ENCODE measurements at regions not wholly inside any gene's neighbourhood (a gene's known extent, or its start where the extent isn't known, plus 50 kb on each side); places are given as distances from the start of the nearest gene placed in this dataset.
"Not testable (repeated sequence)": the region's sequence is repeated elsewhere in the genome, so short reads cannot be mapped to it uniquely, and the experiment has no call there.

DNA sequence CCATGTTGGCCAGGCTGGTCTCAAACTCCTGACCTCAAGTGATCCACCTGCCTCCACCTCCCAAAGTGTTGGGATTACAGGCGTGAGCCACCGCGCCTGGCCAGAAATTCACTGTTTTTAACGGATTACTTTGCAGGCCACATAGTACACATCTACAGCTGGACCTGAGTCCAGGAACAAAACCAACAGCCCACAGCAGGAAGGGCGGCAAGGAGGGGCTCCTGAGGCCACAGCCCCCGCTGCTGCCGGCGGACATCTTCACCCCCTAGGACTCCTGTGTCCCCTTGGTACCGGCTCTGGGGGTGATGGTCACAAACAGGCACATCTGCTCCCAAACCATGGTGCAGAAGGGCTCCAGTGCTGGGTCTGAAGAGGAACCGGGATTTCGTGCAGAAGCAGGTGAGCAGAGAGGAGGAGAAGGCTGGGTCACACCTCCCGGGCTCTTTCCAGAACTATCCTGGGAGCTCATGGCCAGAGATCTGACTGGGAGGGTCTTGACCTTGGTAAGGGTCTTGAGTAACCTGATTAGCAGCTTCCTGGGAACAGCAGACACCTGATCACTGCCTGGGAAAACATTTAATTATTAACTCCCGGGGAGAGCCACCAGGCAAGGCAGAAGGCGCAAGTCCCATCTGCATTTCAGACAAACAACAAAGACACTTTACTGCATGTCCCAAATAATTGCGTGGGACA, 99.9 kb downstream of the SHANK2 start:
- DNase-seq (ENCODE audit: low read depth): not testable (repeated sequence)

DNA sequence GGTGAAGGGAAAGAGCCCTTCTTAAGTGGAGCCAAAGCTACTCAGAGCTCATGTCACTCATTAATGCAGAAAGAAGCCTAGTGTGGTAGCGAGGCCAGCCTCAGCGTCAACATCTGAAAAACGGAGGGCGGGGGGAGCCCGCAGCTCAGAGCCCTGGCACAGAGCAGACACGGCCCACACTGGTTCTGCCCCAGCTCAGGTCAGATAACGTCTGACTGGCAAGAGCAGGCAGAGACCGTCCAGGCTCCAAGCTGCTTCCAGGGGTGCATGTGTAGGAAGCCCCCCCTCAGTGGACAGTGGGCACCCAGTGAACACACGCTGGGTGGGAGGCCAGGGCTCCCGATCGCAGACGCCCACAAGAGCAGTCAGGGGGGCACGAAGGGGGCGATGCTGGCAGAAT, 100.8 kb downstream of the SHANK2 start:
- DNase-seq (ENCODE audit: low read depth): no peak

- no peak for DNase-seq (ENCODE audit: low read depth)
Measured at GRCh38 chr11:71150859-71151258, 101.5 kb downstream of the SHANK2 start.

- DNase-seq (ENCODE audit: low read depth): no peak
Measured at GRCh38 chr11:71148716-71149115, 103.7 kb downstream of the SHANK2 start.

DNA sequence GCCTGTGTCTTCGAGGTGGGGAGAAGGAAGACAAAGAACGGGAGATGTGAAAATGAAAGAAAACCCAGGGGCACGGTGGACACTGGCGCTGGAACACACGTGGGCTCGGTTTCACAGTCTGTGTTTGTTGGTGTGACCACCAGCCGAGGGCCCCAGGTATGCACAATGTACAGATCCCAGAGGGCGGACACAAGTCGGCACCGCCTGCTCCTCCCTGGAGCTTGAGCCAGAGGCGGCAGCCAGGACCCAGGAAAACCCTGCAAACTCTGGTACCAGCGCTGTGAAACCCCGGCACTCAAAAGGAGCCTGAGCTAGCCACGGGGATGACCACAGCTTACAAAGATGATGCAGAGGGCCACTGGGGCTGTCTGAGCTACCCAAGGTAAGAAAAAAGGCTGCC, 105.0 kb downstream of the SHANK2 start:
- DNase-seq (ENCODE audit: low read depth): no peak

DNA sequence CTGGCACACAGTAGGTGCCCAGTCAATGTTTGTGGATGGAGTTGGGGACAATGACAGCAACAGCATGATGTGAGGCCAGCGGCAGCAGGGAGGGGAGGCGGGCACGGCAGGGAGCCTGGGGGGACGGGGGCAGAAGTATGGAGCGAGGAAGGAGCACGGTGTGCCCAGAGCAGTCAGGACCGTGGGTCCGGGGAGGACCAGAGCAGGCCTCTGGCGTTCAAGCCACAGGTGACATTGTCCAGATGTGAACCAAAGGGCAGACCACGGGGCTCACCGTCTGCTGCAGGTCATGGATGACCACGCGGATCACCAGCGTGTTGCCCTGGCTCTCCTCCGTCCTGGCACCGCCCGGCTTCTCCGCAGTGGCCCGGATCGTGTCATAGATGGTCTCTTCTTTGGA, 105.5 kb downstream of the SHANK2 start:
- no peak for DNase-seq (ENCODE audit: low read depth)

- DNase-seq (ENCODE audit: low read depth): no peak
Measured at GRCh38 chr11:71145988-71146824, 106.2 kb downstream of the SHANK2 start.

DNA sequence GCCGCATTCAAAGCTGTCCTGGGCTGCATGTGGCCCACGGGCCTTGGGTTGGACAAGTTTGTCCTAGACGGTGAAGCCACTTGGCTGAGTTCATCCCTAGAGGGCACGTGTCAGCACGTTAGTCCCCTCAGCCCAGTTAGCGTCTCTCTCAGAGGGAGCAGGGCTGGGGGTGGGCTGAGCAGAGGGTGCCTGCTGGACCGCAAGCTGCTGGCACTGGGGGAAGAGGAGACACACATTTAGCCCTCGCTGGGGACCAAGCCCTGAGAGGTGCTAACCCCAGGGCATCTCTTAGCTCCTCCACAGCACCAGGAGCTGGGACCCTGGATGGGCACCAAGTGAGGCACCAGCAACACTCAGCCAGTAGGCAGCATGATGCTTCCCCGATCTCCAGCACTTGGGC, 107.0 kb downstream of the SHANK2 start:
- DNase-seq (ENCODE audit: low read depth): no peak

DNA sequence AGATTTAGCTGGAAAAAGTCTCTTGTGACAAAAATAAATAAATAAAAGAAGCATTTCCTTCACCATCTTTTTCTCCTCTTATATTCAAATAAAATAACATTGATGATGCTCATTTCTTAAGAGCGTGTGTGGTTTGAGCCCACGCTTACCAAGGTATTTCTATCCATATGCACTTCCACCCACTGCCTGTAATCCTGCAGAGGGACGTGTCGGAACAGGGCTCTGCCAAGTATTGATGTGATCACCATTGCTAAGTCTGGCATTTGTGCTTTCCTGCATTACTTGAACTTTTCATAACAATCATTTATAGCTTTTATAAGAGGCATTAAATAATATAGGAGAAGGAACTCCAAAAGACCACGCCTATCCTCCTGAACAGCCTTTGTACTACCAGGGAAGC, 107.6 kb downstream of the SHANK2 start:
- no peak for DNase-seq (ENCODE audit: low read depth)

DNA sequence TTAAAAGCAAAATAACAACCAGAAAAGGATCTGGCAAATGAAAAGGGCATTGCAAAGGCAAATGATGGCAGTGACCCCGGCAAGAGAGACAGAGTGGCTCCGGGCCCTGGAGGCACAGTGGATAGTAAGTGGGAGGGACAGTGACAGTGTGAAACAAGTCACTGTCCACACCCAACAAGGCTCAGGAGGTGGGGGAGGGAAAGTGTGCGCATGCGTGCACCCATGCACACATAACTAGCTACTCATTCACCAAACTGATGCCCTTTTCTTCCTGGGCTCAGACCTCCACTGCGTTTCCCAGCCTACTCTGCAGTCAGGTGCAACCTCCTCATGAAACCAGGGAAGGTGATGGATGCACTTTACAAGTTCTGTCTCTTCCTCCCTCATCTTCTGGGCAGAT, 108.4 kb downstream of the SHANK2 start:
- DNase-seq (ENCODE audit: low read depth): no peak

- DNase-seq (ENCODE audit: low read depth): no peak
Measured at GRCh38 chr11:71140206-71140919, 112.0 kb downstream of the SHANK2 start.

DNA sequence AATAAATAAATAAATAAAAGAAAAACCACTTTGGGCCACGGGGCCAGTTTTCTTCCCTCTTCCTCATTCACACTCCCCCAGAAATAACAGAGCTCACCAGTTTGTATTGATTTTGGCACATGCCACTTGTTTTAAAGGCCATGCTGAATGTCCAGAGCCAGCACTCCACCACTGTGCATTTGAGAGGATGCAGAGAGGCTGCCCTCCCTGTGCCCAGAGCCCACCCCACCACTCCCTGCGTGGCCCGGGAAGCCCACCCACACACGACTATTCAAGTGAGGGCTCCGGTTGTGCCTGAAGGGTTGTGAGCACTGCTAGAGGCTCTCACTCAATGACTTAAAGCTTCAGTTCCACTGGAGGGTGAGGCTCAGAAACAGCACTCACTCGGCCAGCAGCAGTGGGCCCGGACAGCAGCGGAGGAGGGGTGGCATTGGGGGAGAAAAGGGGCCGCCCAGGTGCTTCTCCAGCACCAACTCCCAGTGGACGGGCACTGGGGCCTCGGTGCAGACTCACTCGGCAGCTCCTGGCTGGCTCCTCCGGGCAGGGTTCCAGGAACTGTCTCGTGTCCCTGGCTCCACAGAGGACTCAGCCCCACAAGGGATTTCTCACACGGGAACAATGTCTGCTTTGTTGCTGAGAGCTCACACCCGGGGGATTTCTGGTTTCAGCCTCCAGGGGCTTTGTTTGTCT, 112.7 kb downstream of the SHANK2 start:
- DNase-seq (ENCODE audit: low read depth): no peak

DNA sequence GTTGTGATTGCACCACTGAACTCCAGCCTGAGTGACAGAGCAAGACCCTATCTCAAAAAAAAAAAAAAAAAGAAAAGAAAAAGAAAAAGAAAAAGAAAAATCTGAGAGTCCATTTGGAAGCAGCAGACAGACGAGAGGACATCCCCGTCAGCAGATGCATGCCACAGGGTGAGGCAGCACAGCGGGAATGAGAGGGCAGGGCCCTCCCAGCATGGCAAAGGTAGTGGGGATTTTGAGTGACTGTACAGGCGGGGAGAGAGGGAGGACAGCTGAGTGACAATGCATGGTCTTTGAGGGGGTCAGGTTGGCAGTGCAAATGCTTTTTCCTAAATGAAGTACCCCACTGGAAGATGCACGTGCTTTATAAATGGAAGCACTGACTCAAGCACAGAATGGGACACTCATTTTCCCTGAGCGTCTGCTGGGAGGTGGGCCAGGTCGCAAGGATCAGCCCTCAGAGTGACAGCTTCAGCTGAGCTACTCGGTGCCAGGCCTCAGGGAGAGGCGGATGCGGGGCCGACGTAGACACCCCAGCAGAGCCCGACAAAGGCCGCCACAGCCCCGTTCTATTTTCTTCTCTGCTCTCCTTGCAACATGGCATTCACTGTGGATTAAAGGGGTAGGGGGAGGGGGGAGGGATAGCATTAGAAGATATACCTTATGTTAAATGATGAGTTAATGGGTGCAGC, 113.5 kb downstream of the SHANK2 start:
- DNase-seq (ENCODE audit: low read depth): no peak

- no peak for DNase-seq (ENCODE audit: low read depth)
Measured at GRCh38 chr11:71137376-71137775, 115.0 kb downstream of the SHANK2 start.

- DNase-seq (ENCODE audit: low read depth): no peak
Measured at GRCh38 chr11:71136095-71136845, 116.1 kb downstream of the SHANK2 start.

GRCh38 chr11:71135112-71135511, 117.3 kb downstream of the SHANK2 start:
- no peak for DNase-seq (ENCODE audit: low read depth)

GRCh38 chr11:71133946-71134345, 118.4 kb downstream of the SHANK2 start:
- DNase-seq (ENCODE audit: low read depth): no peak

DNA sequence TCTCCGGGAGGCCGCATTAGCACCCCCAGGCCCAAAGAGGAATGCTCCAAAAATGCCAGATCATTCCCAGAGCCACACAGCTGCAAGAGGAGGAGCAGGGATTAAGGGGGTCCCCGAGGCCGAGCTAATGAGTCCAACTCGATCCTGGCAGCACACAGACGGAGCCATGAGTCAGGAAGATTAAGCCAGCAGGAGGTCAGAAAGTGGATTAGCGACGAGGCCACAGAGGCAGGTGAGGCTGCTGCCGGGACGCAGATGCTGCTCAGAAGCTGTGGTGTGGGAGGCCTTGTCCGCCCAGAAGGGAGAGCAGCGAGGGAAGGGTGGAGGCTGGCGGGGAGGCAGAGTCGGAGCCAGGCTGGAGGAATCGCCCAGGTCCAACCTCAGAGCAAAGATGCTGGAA, 120.5 kb downstream of the SHANK2 start:
- DNase-seq (ENCODE audit: low read depth): no peak

DNA sequence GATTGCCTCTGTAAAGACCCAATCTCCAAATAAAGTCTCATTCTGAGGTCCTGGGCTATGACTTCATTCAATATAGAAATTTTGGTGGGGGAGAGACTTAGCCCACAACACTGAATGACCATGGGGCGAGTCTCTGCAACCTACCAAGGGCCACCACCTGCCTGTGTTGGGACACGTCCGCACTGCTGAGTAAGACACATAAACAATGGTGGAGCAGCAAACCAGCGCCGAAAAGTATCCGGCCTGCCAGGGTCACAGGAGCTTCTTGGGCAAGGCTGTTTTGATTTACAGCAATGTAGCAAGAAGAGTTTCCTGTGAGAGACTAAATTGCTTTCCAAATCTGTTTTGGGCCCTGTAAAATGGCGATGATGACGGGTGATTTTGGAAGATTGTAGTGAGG, 122.3 kb downstream of the SHANK2 start:
- no peak for DNase-seq (ENCODE audit: low read depth)

GRCh38 chr11:71129624-71130023, 122.8 kb downstream of the SHANK2 start:
- DNase-seq (ENCODE audit: low read depth): no peak

DNA sequence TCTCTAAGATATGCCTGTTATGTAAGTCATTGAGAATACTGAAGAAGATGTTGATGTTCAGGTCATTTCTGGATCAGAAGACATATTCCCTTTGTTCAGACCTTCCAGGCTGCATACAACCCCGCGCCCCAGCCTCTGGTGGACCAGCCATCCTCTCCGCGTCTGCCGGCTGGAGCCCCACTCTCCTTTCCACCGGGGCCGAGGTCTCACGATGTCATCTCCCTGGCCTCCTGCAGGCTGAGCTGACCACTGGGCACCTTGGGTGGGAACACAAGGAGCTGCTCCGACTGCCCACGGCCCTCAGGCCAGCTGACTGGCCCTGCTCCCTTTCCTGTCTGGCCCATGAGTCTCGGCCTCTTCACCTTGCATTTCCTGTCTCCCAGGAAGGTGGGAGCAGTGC, 124.6 kb downstream of the SHANK2 start:
- DNase-seq (ENCODE audit: low read depth): no peak
